Breast epithelium (tissue), 3 donors: ENCODE measurements at regions not wholly inside any gene's neighbourhood (a gene's known extent, or its start where the extent isn't known, plus 50 kb on each side); places are given as distances from the start of the nearest gene placed in this dataset.

ENCODE experiments used
- POLR2A ChIP-seq: fragments of 450-650 bp; IDR thresholded peaks from one replicate; pipeline ENCODE4 v1.6.1; 2016; ENCODE audit warnings: antibody characterized with exemption, mild to moderate bottlenecking, moderate library complexity
- POLR2AphosphoS5 ChIP-seq, 3 donors: sonication (generic); formaldehyde crosslinking; IDR thresholded peaks; one replicate each; pipeline ENCODE4 v1.6.1; 2017; ENCODE audit warnings: antibody characterized with exemption in 3 of 3
- TF ChIP-seq, protein P1 (sequence below), 3 donors: fragments of 450-650 bp; IDR thresholded peaks; one replicate each; pipeline ENCODE4 v1.5.1; 2016 to 2017; ENCODE audit warnings: antibody characterized with exemption in 3 of 3, mild to moderate bottlenecking in 3 of 3, moderate library complexity in 3 of 3

DNA sequence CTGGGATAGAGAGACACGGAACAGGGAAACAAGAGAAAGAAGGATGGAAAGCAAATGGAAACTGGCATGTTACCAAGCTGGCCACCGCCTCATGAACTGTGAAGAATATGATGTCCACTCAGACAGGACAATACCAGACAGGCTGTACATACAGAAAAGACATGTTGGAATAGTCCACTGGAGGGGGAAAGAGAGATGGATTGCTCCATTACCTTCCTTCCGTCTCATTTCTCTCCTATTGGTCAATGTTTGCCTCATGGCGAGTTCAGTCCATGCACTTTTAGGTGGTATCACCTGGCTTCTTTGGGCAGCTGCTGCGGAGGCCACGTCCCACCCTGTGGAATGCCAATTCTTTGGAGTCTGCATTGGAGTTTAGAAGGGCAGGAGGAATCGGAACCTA lies 166.4 kb downstream of the AEBP2 start:
- TF ChIP-seq, protein P1, sequence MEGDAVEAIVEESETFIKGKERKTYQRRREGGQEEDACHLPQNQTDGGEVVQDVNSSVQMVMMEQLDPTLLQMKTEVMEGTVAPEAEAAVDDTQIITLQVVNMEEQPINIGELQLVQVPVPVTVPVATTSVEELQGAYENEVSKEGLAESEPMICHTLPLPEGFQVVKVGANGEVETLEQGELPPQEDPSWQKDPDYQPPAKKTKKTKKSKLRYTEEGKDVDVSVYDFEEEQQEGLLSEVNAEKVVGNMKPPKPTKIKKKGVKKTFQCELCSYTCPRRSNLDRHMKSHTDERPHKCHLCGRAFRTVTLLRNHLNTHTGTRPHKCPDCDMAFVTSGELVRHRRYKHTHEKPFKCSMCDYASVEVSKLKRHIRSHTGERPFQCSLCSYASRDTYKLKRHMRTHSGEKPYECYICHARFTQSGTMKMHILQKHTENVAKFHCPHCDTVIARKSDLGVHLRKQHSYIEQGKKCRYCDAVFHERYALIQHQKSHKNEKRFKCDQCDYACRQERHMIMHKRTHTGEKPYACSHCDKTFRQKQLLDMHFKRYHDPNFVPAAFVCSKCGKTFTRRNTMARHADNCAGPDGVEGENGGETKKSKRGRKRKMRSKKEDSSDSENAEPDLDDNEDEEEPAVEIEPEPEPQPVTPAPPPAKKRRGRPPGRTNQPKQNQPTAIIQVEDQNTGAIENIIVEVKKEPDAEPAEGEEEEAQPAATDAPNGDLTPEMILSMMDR (IDR thresholded peaks at IDR 0.05): no peak
- TF ChIP-seq POLR2AphosphoS5 (IDR thresholded peaks at IDR 0.05) (no peak), POLR2A (no peak)
